ENCODE measurements at regions not wholly inside any gene's neighbourhood (a gene's known extent, or its start where the extent isn't known, plus 50 kb on each side); places are given as distances from the start of the nearest gene placed in this dataset.

DNA sequence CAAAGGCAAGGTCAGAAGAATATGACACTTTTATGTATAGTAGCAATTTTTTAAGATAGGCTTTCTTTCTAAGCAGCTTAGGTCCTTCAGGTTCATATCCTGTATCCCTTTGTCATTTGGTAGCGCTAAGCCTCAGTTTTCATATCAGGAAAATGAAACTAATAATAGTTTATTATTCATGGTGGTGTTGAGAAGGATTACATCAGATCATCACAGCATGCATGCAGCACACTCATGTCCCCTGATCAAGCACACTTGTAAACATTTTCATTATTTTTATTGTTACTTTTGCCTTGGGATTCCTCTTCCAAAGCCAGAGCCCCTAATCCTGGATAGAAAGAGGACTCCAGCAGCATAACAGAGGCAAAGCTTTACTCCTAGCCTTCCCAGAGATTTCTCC, 70.2 kb upstream of the ADGRF1 start:
- H3K4me1 ChIP-seq (ENCODE audit: control insufficient read depth in 1 of 2, insufficient read depth in 2 of 2, low read length in 2 of 2) = peaks cover 9 to 11% of the 10 kb centered on the region in 2 donors
- no peak overlapping the region for H3K9ac ChIP-seq (ENCODE audit: insufficient read depth, low read length, poor library complexity, severe bottlenecking)
- no peaks in the 10 kb centered on the region for H4K20me1 ChIP-seq (ENCODE audit: insufficient read depth, low read length)
- no peak overlapping the region for H3K27ac Mint-ChIP-seq
- no peak for DNase-seq
- H3K9me3 ChIP-seq (replicated peaks in 1 of 2; ENCODE audit: control insufficient read depth in 1 of 2, insufficient read depth in 1 of 2, low read length in 2 of 2) = no peaks in the 10 kb centered on the region
- no peak overlapping the region for H3K4me2 ChIP-seq (replicated peaks; ENCODE audit: extremely low read depth, low read length, poor library complexity, severe bottlenecking)
- H3K4me1 Mint-ChIP-seq = peaks cover 13% of the 10 kb centered on the region
- no peak overlapping the region for H2AFZ ChIP-seq (ENCODE audit: insufficient read depth, low read depth, low read length, poor library complexity, severe bottlenecking)
- intact Hi-C loops (cut with micrococcal nuclease) = no loop called here
- TF ChIP-seq, protein P1, sequence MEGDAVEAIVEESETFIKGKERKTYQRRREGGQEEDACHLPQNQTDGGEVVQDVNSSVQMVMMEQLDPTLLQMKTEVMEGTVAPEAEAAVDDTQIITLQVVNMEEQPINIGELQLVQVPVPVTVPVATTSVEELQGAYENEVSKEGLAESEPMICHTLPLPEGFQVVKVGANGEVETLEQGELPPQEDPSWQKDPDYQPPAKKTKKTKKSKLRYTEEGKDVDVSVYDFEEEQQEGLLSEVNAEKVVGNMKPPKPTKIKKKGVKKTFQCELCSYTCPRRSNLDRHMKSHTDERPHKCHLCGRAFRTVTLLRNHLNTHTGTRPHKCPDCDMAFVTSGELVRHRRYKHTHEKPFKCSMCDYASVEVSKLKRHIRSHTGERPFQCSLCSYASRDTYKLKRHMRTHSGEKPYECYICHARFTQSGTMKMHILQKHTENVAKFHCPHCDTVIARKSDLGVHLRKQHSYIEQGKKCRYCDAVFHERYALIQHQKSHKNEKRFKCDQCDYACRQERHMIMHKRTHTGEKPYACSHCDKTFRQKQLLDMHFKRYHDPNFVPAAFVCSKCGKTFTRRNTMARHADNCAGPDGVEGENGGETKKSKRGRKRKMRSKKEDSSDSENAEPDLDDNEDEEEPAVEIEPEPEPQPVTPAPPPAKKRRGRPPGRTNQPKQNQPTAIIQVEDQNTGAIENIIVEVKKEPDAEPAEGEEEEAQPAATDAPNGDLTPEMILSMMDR (IDR thresholded peaks at IDR 0.05) = no peak
- no peak overlapping the region for H3K27ac ChIP-seq (ENCODE audit: low read depth in 1 of 2, low read length in 2 of 2)
- H3K79me2 ChIP-seq (ENCODE audit: insufficient read depth, low read length) = no peaks in the 10 kb centered on the region
- no CpG with 5 or more reads among the region's 1 CpG for WGBS (ENCODE audit: insufficient coverage)
- H3K4me3 Mint-ChIP-seq = no peak overlapping the region
- H3K36me3 Mint-ChIP-seq = no peaks in the 10 kb centered on the region
- no peak overlapping the region for H3K4me3 ChIP-seq (replicated peaks in 1 of 3; ENCODE audit: low read depth in 2 of 3, low read length in 3 of 3)
- H3K27me3 Mint-ChIP-seq (ENCODE audit: low read depth in 3 of 3) = peaks cover 0 to 4% (median 0%) of the 10 kb centered on the region in 3 donors
- H3K9me3 Mint-ChIP-seq = no peaks in the 10 kb centered on the region
- H3K27me3 ChIP-seq (ENCODE audit: control insufficient read depth in 2 of 2, insufficient read depth in 2 of 2, low read length in 2 of 2) = no peaks in the 10 kb centered on the region
- H3K36me3 ChIP-seq (replicated peaks in 1 of 2; ENCODE audit: control insufficient read depth in 1 of 2, insufficient read depth in 2 of 2, low read length in 2 of 2) = no peaks in the 10 kb centered on the region

DNA sequence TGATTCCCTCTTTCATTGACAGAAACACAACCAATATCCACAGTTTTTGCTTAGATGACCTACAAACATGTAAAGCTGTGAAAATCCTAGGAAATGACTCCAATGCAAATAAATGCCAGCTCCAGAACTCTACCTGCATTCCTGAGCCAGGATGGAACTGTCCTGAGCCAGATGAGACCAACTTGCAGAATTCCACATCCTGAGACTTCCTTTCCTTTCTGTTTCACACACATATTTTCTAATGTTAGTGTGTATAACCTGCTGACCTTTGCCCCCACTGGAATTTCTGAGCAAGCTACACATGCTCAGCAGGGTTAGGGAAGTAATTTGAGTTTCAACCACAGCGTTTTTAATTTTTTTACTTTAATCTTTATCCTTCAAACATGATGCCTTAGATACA, 69.6 kb upstream of the ADGRF1 start:
- TF ChIP-seq, protein P1 (IDR thresholded peaks at IDR 0.05) = no peak
- no peaks in the 10 kb centered on the region for H3K36me3 Mint-ChIP-seq
- no peaks in the 10 kb centered on the region for H3K9me3 Mint-ChIP-seq
- Histone ChIP-seq H3K79me2 (ENCODE audit: insufficient read depth, low read length) (no peaks in the 10 kb centered on the region), H3K4me3 (replicated peaks in 1 of 3; ENCODE audit: low read depth in 2 of 3, low read length in 3 of 3) (no peak overlapping the region), H3K4me1 (ENCODE audit: control insufficient read depth in 1 of 2, insufficient read depth in 2 of 2, low read length in 2 of 2) (peaks cover 9 to 11% of the 10 kb centered on the region in 2 donors), H2AFZ (ENCODE audit: insufficient read depth, low read depth, low read length, poor library complexity, severe bottlenecking) (no peak overlapping the region), H3K9ac (ENCODE audit: insufficient read depth, low read length, poor library complexity, severe bottlenecking) (no peak overlapping the region), H3K36me3 (replicated peaks in 1 of 2; ENCODE audit: control insufficient read depth in 1 of 2, insufficient read depth in 2 of 2, low read length in 2 of 2) (no peaks in the 10 kb centered on the region), H3K27ac (ENCODE audit: low read depth in 1 of 2, low read length in 2 of 2) (no peak overlapping the region), H3K9me3 (replicated peaks in 1 of 2; ENCODE audit: control insufficient read depth in 1 of 2, insufficient read depth in 1 of 2, low read length in 2 of 2) (no peaks in the 10 kb centered on the region), H3K27me3 (ENCODE audit: control insufficient read depth in 2 of 2, insufficient read depth in 2 of 2, low read length in 2 of 2) (no peaks in the 10 kb centered on the region), H3K4me2 (replicated peaks; ENCODE audit: extremely low read depth, low read length, poor library complexity, severe bottlenecking) (no peak overlapping the region), H4K20me1 (ENCODE audit: insufficient read depth, low read length) (no peaks in the 10 kb centered on the region)
- no CpG with 5 or more reads among the region's 1 CpG for WGBS (ENCODE audit: insufficient coverage)
- H3K4me1 Mint-ChIP-seq = peaks cover 13% of the 10 kb centered on the region
- no peak for DNase-seq
- peak overlapping the region in 1 of 7 donors; percentile 31 for H3K27ac Mint-ChIP-seq
- intact Hi-C loops (cut with micrococcal nuclease) = no loop called here
- no peak overlapping the region for H3K4me3 Mint-ChIP-seq
- peaks cover 0 to 5% (median 0%) of the 10 kb centered on the region in 3 donors for H3K27me3 Mint-ChIP-seq (ENCODE audit: low read depth in 3 of 3)

All from CD14-positive monocyte (primary cell).